GM19193 (cell line): ENCODE measurements at regions not wholly inside any gene's neighbourhood (a gene's known extent, or its start where the extent isn't known, plus 50 kb on each side); places are given as distances from the start of the nearest gene placed in this dataset.

Source experiments
- POLR2A ChIP-seq: IDR thresholded peaks from 4 replicates; pipeline ENCODE4 v1.6.1; 2011; ENCODE audit not compliant: insufficient read depth, insufficient read length; ENCODE audit errors: extremely low read depth

DNA sequence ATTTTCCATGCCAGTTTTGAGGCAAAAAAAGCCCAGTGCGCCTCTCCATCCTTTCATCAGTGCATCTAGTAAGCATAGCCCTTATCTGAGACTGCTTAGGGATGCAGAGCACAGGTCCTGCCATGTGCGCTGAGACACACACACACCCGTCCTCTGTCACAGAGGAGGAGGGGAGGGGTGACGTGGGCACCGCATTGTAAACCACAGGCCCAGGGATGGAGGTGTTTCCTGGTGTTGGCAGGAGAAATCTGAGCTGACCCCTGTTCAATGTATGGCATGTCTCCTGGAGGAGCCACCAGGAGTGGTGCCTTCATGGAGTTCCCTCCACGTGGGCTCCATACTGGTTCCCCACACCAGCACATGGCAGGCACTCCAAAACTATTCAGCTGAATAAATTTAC lies 65.8 kb upstream of the HELT start:
- no peak for TF ChIP-seq POLR2A

GRCh38 chr4:184953421-184953945 lies 64.8 kb upstream of the HELT start:
- TF ChIP-seq POLR2A = no peak

DNA sequence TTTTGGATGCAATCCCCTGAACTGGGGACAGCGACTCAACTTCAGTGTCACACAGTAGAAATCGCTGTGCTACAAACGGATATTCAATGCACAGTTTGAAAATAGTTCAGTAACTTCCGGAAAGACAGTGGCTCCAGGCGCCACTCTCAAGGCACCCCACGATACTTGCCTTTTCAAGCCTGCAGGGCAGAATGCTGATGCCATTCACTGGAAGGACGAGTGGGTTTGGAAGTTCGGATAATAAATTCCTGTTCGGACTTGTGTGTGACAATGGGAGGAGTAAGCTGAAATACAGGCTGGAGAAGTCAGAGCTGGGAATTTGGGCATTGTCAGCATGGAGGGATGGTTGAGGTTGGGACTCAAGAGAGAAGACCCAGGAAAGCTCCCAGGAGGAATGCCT lies 64.3 kb upstream of the HELT start:
- no peak for TF ChIP-seq POLR2A

DNA sequence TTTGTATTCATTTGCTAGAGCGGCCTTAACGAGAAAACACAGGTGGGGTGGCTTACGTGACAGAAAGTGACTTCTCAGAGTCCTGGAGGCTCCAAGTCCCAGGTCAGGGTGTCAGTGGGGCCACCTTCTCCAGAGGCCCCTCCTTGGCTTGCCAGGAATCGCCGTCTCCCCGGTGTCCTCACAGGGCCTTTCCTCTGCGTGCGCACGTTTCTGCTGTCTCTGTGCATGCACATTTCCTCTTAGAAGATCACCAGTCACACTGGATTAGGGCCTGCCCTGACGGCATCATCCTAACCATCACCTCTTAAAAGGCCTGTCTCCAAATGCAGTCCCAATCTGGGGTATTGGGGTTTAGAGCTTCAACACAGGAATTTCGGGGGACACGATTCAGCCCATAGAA lies 63.8 kb upstream of the HELT start:
- TF ChIP-seq POLR2A = no peak

DNA sequence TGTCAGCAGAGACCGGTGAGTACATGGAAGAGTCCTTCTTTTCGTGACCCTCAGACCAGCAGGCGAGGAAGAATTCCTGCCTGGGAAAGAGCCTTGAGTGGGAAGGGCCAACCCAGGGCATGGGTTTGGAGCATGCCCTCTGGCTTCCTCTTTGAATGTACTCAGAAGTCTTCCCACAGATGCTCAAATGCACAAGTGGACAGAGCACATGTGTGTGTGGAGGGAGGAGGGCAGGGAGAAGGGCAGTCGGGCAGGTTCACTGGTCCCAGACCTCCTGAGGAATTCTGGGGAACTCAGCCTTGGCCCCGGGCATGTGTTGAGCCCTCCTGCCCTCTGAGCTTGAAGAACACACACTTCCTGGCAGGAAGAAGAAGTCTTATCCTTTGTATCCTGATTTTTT lies 63.2 kb upstream of the HELT start:
- no peak for TF ChIP-seq POLR2A

DNA sequence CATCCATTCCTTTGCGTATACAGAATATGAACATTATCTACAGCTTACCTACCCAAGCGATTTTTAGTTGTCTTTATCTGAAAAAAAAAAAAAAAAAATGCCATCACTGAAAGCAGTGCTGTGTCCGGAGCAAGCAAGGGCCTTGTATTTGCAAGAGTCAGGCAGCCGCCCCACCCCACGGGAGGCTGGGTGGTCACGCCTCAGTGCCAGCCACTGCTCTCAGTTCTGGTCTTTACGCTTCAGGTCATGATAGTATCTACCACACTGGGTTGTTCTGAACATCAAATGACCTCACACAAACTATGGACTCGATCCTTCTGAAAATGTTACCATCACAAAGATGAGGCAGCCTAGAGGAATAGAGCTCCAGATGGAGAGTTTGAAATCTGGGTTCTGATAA lies 62.7 kb upstream of the HELT start:
- TF ChIP-seq POLR2A = no peak

GRCh38 chr4:184957446-184958115 lies 60.7 kb upstream of the HELT start:
- TF ChIP-seq POLR2A = no peak

DNA sequence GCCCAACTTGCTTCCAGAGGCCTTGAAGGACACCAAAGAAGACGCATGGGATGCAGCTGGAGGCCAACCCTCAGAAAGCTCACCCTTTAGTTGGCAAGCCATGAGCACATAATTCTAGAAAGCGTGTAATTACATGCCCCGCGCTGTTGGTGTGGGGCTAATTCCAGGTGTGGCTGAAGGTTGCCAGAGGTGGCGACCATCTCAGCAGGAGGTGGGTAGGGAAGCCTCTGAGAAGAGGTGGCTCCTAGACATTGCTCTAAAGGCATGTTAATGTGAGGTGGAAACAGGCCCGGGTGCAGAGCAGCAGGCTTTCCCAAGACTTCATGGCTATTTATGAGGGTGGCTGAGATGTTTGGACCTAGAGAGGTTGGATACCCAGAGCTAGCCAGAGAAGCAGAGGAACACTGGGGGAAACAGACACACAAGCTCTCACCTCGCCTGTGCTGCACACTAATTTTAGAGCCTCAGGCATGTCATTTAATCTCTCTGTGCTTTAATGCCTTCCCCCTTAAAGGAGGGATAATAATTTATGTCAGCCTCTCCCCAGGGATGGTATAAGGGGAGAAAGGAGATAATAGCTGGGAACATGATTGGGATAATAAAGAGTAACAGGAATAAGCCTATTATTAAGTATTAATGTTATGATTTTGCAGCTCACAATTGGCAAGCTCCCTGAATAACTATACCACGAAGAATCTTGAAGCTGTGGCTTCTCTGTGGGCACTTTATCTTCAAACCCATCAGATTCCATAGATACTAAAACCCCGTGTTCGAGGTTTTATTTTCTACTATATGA lies 60.0 kb upstream of the HELT start:
- no peak for TF ChIP-seq POLR2A

DNA sequence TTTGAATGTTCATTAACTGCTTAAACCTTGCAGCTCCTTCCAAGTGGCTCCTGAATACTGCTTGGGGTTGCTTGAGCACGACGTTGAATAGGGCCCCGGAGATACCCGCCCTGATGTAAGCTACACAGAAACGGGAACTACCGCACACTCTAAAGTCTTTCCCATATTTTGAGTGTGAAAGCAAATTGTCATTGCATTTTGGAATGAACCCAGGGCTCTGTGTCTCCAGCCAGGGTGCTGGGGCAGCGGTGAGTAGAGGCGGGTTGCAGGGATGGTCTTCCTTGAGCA lies 59.4 kb upstream of the HELT start:
- TF ChIP-seq POLR2A = no peak

DNA sequence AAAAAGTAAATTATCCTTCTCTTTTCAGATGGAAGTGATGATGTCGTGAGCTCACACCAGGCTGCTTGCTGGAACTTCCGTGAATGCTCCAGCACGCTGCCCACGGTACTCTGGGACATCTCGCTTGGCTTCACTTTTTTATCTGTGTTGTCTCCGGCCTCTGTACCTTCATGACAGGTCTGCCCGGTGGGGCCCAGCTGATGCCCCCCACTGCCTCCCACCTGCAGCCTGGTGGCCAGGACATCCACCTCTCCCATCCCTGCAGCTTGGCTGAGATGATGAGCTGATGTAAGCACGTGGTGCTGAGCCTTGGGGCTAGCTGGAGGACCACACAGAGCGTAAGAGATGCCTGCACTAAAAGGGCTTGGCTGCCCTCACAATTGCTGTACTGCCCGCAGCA lies 59.0 kb upstream of the HELT start:
- no peak for TF ChIP-seq POLR2A

DNA sequence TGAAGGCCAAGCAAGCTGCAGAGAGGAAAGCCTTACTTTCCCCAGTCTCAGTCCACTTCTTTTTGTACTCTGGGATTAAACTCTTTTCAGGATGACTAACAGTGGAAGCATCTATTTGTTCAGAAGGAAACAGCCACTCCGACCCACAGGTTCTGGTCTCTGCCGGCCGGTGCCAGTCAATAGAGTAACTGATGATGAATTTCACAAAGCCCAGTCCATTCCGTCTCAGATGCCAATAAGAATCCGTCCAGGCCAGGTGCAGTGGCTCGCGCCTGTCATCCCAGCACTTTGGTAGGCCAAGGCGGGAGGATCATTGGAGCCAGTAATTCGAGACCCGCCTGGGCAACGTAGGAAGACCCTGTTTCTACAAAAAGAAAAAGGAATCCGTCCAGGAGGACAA lies 58.5 kb upstream of the HELT start:
- TF ChIP-seq POLR2A = no peak

DNA sequence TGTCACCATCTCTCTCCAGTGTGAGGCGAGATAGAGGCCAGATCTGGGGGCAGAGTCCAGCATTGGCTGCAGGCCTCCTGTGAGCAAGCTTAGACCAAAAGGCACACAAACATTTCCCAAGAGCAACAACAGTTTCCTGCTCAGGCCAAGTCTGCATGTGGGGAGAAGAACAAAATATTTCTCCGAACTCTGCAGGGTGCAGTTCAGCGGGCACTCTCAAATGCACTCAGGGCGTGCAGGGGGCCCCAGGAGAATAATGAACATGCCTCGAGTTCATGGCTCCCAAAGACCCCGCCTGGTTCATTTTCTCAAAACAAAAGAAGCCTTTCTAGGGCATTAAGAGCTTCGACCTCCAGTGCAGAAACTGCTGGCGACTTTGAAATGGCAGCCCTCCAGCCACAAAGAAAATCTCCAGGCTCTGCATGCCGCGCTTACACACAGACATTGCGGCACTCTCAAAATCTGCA lies 57.8 kb upstream of the HELT start:
- no peak for TF ChIP-seq POLR2A

GRCh38 chr4:184961660-184962059 lies 56.6 kb upstream of the HELT start:
- TF ChIP-seq POLR2A = no peak

DNA sequence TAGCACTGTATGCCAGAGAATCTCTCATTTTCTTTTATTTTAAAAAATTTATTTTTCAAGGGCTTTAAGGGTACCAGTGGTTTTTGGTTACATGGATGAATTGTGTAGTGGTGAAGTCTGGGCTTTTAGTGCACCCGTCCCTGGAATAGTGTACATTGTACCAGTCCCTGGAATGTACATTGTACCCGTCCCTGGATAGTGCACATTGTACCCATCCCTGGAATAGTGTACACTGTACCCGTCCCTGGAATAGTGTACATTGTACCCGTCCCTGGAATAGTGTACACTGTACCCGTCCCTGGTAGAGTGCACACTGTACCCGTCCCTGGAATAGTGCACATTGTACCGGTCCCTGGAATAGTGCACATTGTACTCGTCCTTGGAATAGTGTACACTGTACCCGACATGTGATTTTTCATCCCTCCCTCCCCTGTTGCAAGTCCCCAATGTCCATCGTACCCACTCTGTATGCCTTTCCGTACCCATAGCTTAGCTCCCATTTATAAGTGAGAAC lies 56.1 kb upstream of the HELT start:
- TF ChIP-seq POLR2A = no peak

DNA sequence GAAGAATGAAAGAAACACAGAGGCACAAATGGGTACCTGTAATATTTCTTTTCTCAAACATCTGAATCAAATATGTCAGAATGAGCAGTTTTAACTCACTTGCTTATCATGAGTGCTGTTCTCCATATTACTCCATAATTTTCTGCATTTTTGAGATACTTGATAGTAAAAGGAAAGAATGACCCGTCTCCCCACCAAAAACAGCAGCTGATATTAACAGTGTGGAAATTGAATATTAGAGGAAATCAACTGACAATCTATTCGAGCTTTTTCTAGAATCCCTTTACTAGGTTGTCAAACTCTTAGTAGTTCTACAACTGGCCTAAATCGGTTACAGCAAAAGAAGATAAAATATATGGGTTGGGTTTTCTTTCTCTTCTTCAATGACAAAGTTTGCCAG lies 49.9 kb upstream of the HELT start:
- TF ChIP-seq POLR2A = no peak
